ENCODE measurements at regions not wholly inside any gene's neighbourhood (a gene's known extent, or its start where the extent isn't known, plus 50 kb on each side); places are given as distances from the start of the nearest gene placed in this dataset.

DNA sequence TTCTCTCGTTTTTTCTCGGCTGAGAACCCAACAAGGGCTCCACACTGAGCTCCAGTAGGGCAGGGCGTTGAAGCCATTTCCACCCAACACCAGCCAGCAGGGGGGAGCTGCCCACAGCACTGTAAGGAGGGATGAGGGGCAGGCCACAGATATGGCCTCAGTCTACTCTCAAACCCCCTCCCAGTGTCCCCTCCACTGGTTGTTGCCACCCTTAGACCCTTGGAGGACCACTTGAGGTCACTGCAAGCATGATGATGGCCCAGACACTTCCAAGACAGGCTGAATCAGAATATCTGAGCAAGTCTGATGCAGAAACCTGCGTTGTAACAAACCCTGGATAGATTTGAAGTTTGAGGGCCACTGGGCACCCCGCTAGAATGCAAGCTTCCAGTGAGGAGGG, 217.0 kb upstream of the CST7 start:
- no peaks in the 10 kb centered on the region for H3K4me1 Mint-ChIP-seq
- no peaks in the 10 kb centered on the region for H3K79me2 ChIP-seq (ENCODE audit: insufficient read depth, low read length)
- H4K20me1 ChIP-seq (ENCODE audit: insufficient read depth, low read length): no peaks in the 10 kb centered on the region
- no peak overlapping the region for H3K4me3 Mint-ChIP-seq
- H3K9me3 ChIP-seq (replicated peaks in 1 of 2; ENCODE audit: control insufficient read depth in 1 of 2, insufficient read depth in 1 of 2, low read length in 2 of 2): no peaks in the 10 kb centered on the region
- 83% methylated on average over 3 of the region's 5 CpGs for WGBS (ENCODE audit: insufficient coverage)
- H3K9ac ChIP-seq (ENCODE audit: insufficient read depth, low read length, poor library complexity, severe bottlenecking): no peak overlapping the region
- intact Hi-C loops (cut with micrococcal nuclease): no loop called here
- no peaks in the 10 kb centered on the region for H3K36me3 ChIP-seq (replicated peaks in 1 of 2; ENCODE audit: control insufficient read depth in 1 of 2, insufficient read depth in 2 of 2, low read length in 2 of 2)
- H3K4me3 ChIP-seq (replicated peaks in 1 of 3; ENCODE audit: low read depth in 2 of 3, low read length in 3 of 3): no peak overlapping the region
- H3K27me3 Mint-ChIP-seq (ENCODE audit: low read depth in 3 of 3): peaks cover 0 to 2% (median 0%) of the 10 kb centered on the region in 3 donors
- DNase-seq: no peak
- no peak overlapping the region for H3K27ac ChIP-seq (ENCODE audit: low read depth in 1 of 2, low read length in 2 of 2)
- no peaks in the 10 kb centered on the region for H3K9me3 Mint-ChIP-seq
- H3K36me3 Mint-ChIP-seq: no peaks in the 10 kb centered on the region
- H3K27ac Mint-ChIP-seq: no peak overlapping the region
- H3K4me1 ChIP-seq (ENCODE audit: control insufficient read depth in 1 of 2, insufficient read depth in 2 of 2, low read length in 2 of 2): no peaks in the 10 kb centered on the region
- no peaks in the 10 kb centered on the region for H3K27me3 ChIP-seq (ENCODE audit: control insufficient read depth in 2 of 2, insufficient read depth in 2 of 2, low read length in 2 of 2)
- TF ChIP-seq, protein P1, sequence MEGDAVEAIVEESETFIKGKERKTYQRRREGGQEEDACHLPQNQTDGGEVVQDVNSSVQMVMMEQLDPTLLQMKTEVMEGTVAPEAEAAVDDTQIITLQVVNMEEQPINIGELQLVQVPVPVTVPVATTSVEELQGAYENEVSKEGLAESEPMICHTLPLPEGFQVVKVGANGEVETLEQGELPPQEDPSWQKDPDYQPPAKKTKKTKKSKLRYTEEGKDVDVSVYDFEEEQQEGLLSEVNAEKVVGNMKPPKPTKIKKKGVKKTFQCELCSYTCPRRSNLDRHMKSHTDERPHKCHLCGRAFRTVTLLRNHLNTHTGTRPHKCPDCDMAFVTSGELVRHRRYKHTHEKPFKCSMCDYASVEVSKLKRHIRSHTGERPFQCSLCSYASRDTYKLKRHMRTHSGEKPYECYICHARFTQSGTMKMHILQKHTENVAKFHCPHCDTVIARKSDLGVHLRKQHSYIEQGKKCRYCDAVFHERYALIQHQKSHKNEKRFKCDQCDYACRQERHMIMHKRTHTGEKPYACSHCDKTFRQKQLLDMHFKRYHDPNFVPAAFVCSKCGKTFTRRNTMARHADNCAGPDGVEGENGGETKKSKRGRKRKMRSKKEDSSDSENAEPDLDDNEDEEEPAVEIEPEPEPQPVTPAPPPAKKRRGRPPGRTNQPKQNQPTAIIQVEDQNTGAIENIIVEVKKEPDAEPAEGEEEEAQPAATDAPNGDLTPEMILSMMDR (IDR thresholded peaks at IDR 0.05): no peak
- H2AFZ ChIP-seq (ENCODE audit: insufficient read depth, low read depth, low read length, poor library complexity, severe bottlenecking): no peak overlapping the region
- H3K4me2 ChIP-seq (replicated peaks; ENCODE audit: extremely low read depth, low read length, poor library complexity, severe bottlenecking): no peak overlapping the region

DNA sequence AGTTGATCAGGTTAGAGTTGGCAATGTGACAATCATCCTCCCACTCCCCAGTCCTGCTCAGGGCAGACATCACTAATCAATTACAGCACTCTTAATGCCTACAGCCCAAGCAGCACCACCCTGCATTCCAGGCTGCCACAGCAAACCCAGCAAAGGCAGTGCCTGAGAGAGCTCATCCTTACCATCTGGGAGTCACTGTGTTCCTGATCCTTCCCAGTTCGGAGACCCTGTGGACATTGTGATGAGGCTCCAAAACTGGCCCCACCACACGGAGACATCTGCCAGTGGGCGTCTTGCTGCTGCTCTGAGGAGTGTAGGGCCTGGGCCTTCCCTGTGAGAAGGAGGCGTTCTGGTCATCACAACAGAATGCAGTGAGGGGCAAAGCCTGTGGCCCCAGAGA, 216.5 kb upstream of the CST7 start:
- Histone ChIP-seq H3K9me3 (replicated peaks in 1 of 2; ENCODE audit: control insufficient read depth in 1 of 2, insufficient read depth in 1 of 2, low read length in 2 of 2) (no peaks in the 10 kb centered on the region), H3K4me1 (ENCODE audit: control insufficient read depth in 1 of 2, insufficient read depth in 2 of 2, low read length in 2 of 2) (no peaks in the 10 kb centered on the region), H3K4me3 (replicated peaks in 1 of 3; ENCODE audit: low read depth in 2 of 3, low read length in 3 of 3) (no peak overlapping the region), H2AFZ (ENCODE audit: insufficient read depth, low read depth, low read length, poor library complexity, severe bottlenecking) (no peak overlapping the region), H3K4me2 (replicated peaks; ENCODE audit: extremely low read depth, low read length, poor library complexity, severe bottlenecking) (no peak overlapping the region), H3K27me3 (ENCODE audit: control insufficient read depth in 2 of 2, insufficient read depth in 2 of 2, low read length in 2 of 2) (no peaks in the 10 kb centered on the region), H4K20me1 (ENCODE audit: insufficient read depth, low read length) (no peaks in the 10 kb centered on the region), H3K9ac (ENCODE audit: insufficient read depth, low read length, poor library complexity, severe bottlenecking) (no peak overlapping the region), H3K36me3 (replicated peaks in 1 of 2; ENCODE audit: control insufficient read depth in 1 of 2, insufficient read depth in 2 of 2, low read length in 2 of 2) (no peaks in the 10 kb centered on the region), H3K27ac (ENCODE audit: low read depth in 1 of 2, low read length in 2 of 2) (no peak overlapping the region), H3K79me2 (ENCODE audit: insufficient read depth, low read length) (no peaks in the 10 kb centered on the region)
- Mint-ChIP-seq H3K4me1 (no peaks in the 10 kb centered on the region), H3K4me3 (no peak overlapping the region), H3K27ac (no peak overlapping the region), H3K27me3 (ENCODE audit: low read depth in 3 of 3) (peaks cover 0 to 4% (median 0%) of the 10 kb centered on the region in 3 donors), H3K9me3 (no peaks in the 10 kb centered on the region), H3K36me3 (no peaks in the 10 kb centered on the region)
- TF ChIP-seq, protein P1 (IDR thresholded peaks at IDR 0.05): no peak
- no peak for DNase-seq
- 95% methylated on average over 4 of the region's 4 CpGs for WGBS (ENCODE audit: insufficient coverage)
- intact Hi-C loops (cut with micrococcal nuclease): no loop called here

All from CD14-positive monocyte (primary cell).